ENCODE measurements at regions not wholly inside any gene's neighbourhood (a gene's known extent, or its start where the extent isn't known, plus 50 kb on each side); places are given as distances from the start of the nearest gene placed in this dataset.

GRCh38 chr10:121183707-121184106, 332.5 kb downstream of the WDR11 start:
- H3K4me1 ChIP-seq (ENCODE audit: insufficient read depth, low read length) = no peaks in the 10 kb centered on the region
- H3K27me3 ChIP-seq (ENCODE audit: insufficient read depth, low read length) = peaks cover 4% of the 10 kb centered on the region
- no peaks in the 10 kb centered on the region for H3K36me3 ChIP-seq (ENCODE audit: insufficient read depth, low read length)
- no peaks in the 10 kb centered on the region for H3K9me3 ChIP-seq (ENCODE audit: low read length)
- no peak overlapping the region for H2AFZ ChIP-seq (ENCODE audit: low read depth, low read length)
- H3K4me3 ChIP-seq (ENCODE audit: low read length) = no peak overlapping the region

- Histone ChIP-seq H3K4me1 (ENCODE audit: insufficient read depth, low read length) (no peaks in the 10 kb centered on the region), H3K27me3 (ENCODE audit: insufficient read depth, low read length) (peaks cover 4% of the 10 kb centered on the region), H3K9me3 (ENCODE audit: low read length) (no peaks in the 10 kb centered on the region), H3K36me3 (ENCODE audit: insufficient read depth, low read length) (no peaks in the 10 kb centered on the region), H3K4me3 (ENCODE audit: low read length) (no peak overlapping the region), H2AFZ (ENCODE audit: low read depth, low read length) (no peak overlapping the region)
These were observed 334.8 kb downstream of the WDR11 start for GRCh38 chr10:121185816-121186455.

- no peaks in the 10 kb centered on the region for H3K4me1 ChIP-seq (ENCODE audit: insufficient read depth, low read length)
- H3K36me3 ChIP-seq (ENCODE audit: insufficient read depth, low read length) = no peaks in the 10 kb centered on the region
- no peaks in the 10 kb centered on the region for H3K9me3 ChIP-seq (ENCODE audit: low read length)
- H3K4me3 ChIP-seq (ENCODE audit: low read length) = no peak overlapping the region
- peaks cover 4% of the 10 kb centered on the region for H3K27me3 ChIP-seq (ENCODE audit: insufficient read depth, low read length)
- no peak overlapping the region for H2AFZ ChIP-seq (ENCODE audit: low read depth, low read length)
These were observed 336.2 kb downstream of the WDR11 start for GRCh38 chr10:121187391-121187790.

- no peaks in the 10 kb centered on the region for H3K9me3 ChIP-seq (ENCODE audit: low read length)
- H2AFZ ChIP-seq (ENCODE audit: low read depth, low read length) = no peak overlapping the region
- no peaks in the 10 kb centered on the region for H3K4me1 ChIP-seq (ENCODE audit: insufficient read depth, low read length)
- no peaks in the 10 kb centered on the region for H3K36me3 ChIP-seq (ENCODE audit: insufficient read depth, low read length)
- peaks cover 4% of the 10 kb centered on the region for H3K27me3 ChIP-seq (ENCODE audit: insufficient read depth, low read length)
- H3K4me3 ChIP-seq (ENCODE audit: low read length) = no peak overlapping the region
These were observed 336.8 kb downstream of the WDR11 start for GRCh38 chr10:121188005-121188404.

GRCh38 chr10:121189066-121189465, 337.9 kb downstream of the WDR11 start:
- no peaks in the 10 kb centered on the region for H3K9me3 ChIP-seq (ENCODE audit: low read length)
- H3K4me3 ChIP-seq (ENCODE audit: low read length) = no peak overlapping the region
- H2AFZ ChIP-seq (ENCODE audit: low read depth, low read length) = no peak overlapping the region
- H3K36me3 ChIP-seq (ENCODE audit: insufficient read depth, low read length) = no peaks in the 10 kb centered on the region
- peaks cover 4% of the 10 kb centered on the region for H3K27me3 ChIP-seq (ENCODE audit: insufficient read depth, low read length)
- H3K4me1 ChIP-seq (ENCODE audit: insufficient read depth, low read length) = no peaks in the 10 kb centered on the region

GRCh38 chr10:121194696-121195523, 343.7 kb downstream of the WDR11 start:
- H3K36me3 ChIP-seq (ENCODE audit: insufficient read depth, low read length) = no peaks in the 10 kb centered on the region
- no peaks in the 10 kb centered on the region for H3K9me3 ChIP-seq (ENCODE audit: low read length)
- no peaks in the 10 kb centered on the region for H3K4me1 ChIP-seq (ENCODE audit: insufficient read depth, low read length)
- no peak overlapping the region for H2AFZ ChIP-seq (ENCODE audit: low read depth, low read length)
- no peaks in the 10 kb centered on the region for H3K27me3 ChIP-seq (ENCODE audit: insufficient read depth, low read length)
- no peak overlapping the region for H3K4me3 ChIP-seq (ENCODE audit: low read length)

- Histone ChIP-seq H3K9me3 (ENCODE audit: low read length) (no peaks in the 10 kb centered on the region), H3K4me3 (ENCODE audit: low read length) (no peak overlapping the region), H3K36me3 (ENCODE audit: insufficient read depth, low read length) (no peaks in the 10 kb centered on the region), H2AFZ (ENCODE audit: low read depth, low read length) (no peak overlapping the region), H3K4me1 (ENCODE audit: insufficient read depth, low read length) (no peaks in the 10 kb centered on the region), H3K27me3 (ENCODE audit: insufficient read depth, low read length) (no peaks in the 10 kb centered on the region)
These were observed 344.4 kb downstream of the WDR11 start for GRCh38 chr10:121195524-121195910.

GRCh38 chr10:121199081-121199480, 347.9 kb downstream of the WDR11 start:
- no peak overlapping the region for H2AFZ ChIP-seq (ENCODE audit: low read depth, low read length)
- no peaks in the 10 kb centered on the region for H3K27me3 ChIP-seq (ENCODE audit: insufficient read depth, low read length)
- H3K4me3 ChIP-seq (ENCODE audit: low read length) = no peak overlapping the region
- no peaks in the 10 kb centered on the region for H3K4me1 ChIP-seq (ENCODE audit: insufficient read depth, low read length)
- no peaks in the 10 kb centered on the region for H3K36me3 ChIP-seq (ENCODE audit: insufficient read depth, low read length)
- no peaks in the 10 kb centered on the region for H3K9me3 ChIP-seq (ENCODE audit: low read length)

- H3K4me1 ChIP-seq (ENCODE audit: insufficient read depth, low read length) = no peaks in the 10 kb centered on the region
- no peaks in the 10 kb centered on the region for H3K9me3 ChIP-seq (ENCODE audit: low read length)
- no peak overlapping the region for H3K4me3 ChIP-seq (ENCODE audit: low read length)
- no peak overlapping the region for H2AFZ ChIP-seq (ENCODE audit: low read depth, low read length)
- H3K27me3 ChIP-seq (ENCODE audit: insufficient read depth, low read length) = no peaks in the 10 kb centered on the region
- no peaks in the 10 kb centered on the region for H3K36me3 ChIP-seq (ENCODE audit: insufficient read depth, low read length)
These were observed 354.5 kb downstream of the WDR11 start for GRCh38 chr10:121205625-121206024.

- Histone ChIP-seq H3K4me1 (ENCODE audit: insufficient read depth, low read length) (no peaks in the 10 kb centered on the region), H3K36me3 (ENCODE audit: insufficient read depth, low read length) (no peaks in the 10 kb centered on the region), H2AFZ (ENCODE audit: low read depth, low read length) (no peak overlapping the region), H3K27me3 (ENCODE audit: insufficient read depth, low read length) (peaks cover 1% of the 10 kb centered on the region), H3K4me3 (ENCODE audit: low read length) (no peak overlapping the region), H3K9me3 (ENCODE audit: low read length) (no peaks in the 10 kb centered on the region)
These were observed 360.3 kb downstream of the WDR11 start for GRCh38 chr10:121211446-121211845.

- H3K27me3 ChIP-seq (ENCODE audit: insufficient read depth, low read length) = peaks cover 7% of the 10 kb centered on the region
- H3K4me1 ChIP-seq (ENCODE audit: insufficient read depth, low read length) = no peaks in the 10 kb centered on the region
- no peak overlapping the region for H3K4me3 ChIP-seq (ENCODE audit: low read length)
- no peak overlapping the region for H2AFZ ChIP-seq (ENCODE audit: low read depth, low read length)
- no peaks in the 10 kb centered on the region for H3K36me3 ChIP-seq (ENCODE audit: insufficient read depth, low read length)
- H3K9me3 ChIP-seq (ENCODE audit: low read length) = no peaks in the 10 kb centered on the region
These were observed 362.3 kb downstream of the WDR11 start for GRCh38 chr10:121213437-121213836.

- Histone ChIP-seq H3K27me3 (ENCODE audit: insufficient read depth, low read length) (peaks cover 7% of the 10 kb centered on the region), H3K4me3 (ENCODE audit: low read length) (no peak overlapping the region), H3K9me3 (ENCODE audit: low read length) (no peaks in the 10 kb centered on the region), H3K4me1 (ENCODE audit: insufficient read depth, low read length) (no peaks in the 10 kb centered on the region), H2AFZ (ENCODE audit: low read depth, low read length) (no peak overlapping the region), H3K36me3 (ENCODE audit: insufficient read depth, low read length) (no peaks in the 10 kb centered on the region)
These were observed 365.1 kb downstream of the WDR11 start for GRCh38 chr10:121216295-121216694.

- no peaks in the 10 kb centered on the region for H3K36me3 ChIP-seq (ENCODE audit: insufficient read depth, low read length)
- H3K4me3 ChIP-seq (ENCODE audit: low read length) = no peak overlapping the region
- no peaks in the 10 kb centered on the region for H3K4me1 ChIP-seq (ENCODE audit: insufficient read depth, low read length)
- H3K27me3 ChIP-seq (ENCODE audit: insufficient read depth, low read length) = peaks cover 7% of the 10 kb centered on the region
- no peaks in the 10 kb centered on the region for H3K9me3 ChIP-seq (ENCODE audit: low read length)
- no peak overlapping the region for H2AFZ ChIP-seq (ENCODE audit: low read depth, low read length)
These were observed 365.6 kb downstream of the WDR11 start for GRCh38 chr10:121216721-121217181.
